CD4-positive, alpha-beta memory T cell (primary cell): ENCODE measurements at regions not wholly inside any gene's neighbourhood (a gene's known extent, or its start where the extent isn't known, plus 50 kb on each side); places are given as distances from the start of the nearest gene placed in this dataset.
A peak's percentile ranks its signal among the peaks of the same experiment; 100 is the strongest.

ENCODE experiments used
- CTCF ChIA-PET: fragments of 350-600 bp; sonication (Branson Sonifier 250); formaldehyde crosslinking; loops from one replicate; lab custom pipeline; 2021; ENCODE audit warnings: inconsistent platforms; ENCODE audit not compliant: partially characterized antibody; lab: Charles Lee
- POLR2A ChIA-PET: fragments of 350-600 bp; sonication (Branson Sonifier 250); formaldehyde crosslinking; loops from one replicate; lab custom pipeline; 2021; ENCODE audit not compliant: partially characterized antibody; lab: Charles Lee
- DNase-seq, 5 donors: peaks; one replicate each; pipeline versions ENCODE4 v3.0.0 to v3.0.0-alpha.2; 2020 to 2022; ENCODE audit warnings: mixed read lengths in 1 of 5
- H3K27ac ChIP-seq: one replicate; pipeline ENCODE4 v1.7.0; 2013; ENCODE audit warnings: low read depth, low read length
- H3K27me3 ChIP-seq: 2 replicates; pipeline ENCODE4 v1.7.0; 2013; ENCODE audit warnings: mild to moderate bottlenecking, low read length, moderate library complexity; ENCODE audit not compliant: insufficient read depth
- H3K36me3 ChIP-seq: 2 replicates; pipeline ENCODE4 v1.7.0; 2013; ENCODE audit warnings: mild to moderate bottlenecking, low read length, moderate library complexity; ENCODE audit not compliant: insufficient read depth
- H3K4me1 ChIP-seq: 2 replicates; pipeline ENCODE4 v1.7.0; 2013; ENCODE audit warnings: mild to moderate bottlenecking, low read length, moderate library complexity; ENCODE audit not compliant: insufficient read depth
- H3K4me3 ChIP-seq, 2 donors: one replicate each; pipeline ENCODE4 v1.7.0; 2013; ENCODE audit warnings: low read length in 2 of 2, mild to moderate bottlenecking in 1 of 2
- H3K9me3 ChIP-seq, 2 donors: one replicate each; pipeline ENCODE4 v1.7.0; 2013; ENCODE audit warnings: low read length in 2 of 2, control low read depth in 1 of 2; ENCODE audit not compliant: control insufficient read depth in 1 of 2
- H3K27ac Mint-ChIP-seq, 7 donors: one replicate each; pipeline ENCODE4 v1.8.0; 2020 to 2021; ENCODE audit warnings: mixed read lengths in 7 of 7, mild to moderate bottlenecking in 6 of 7, inconsistent platforms in 3 of 7, moderate library complexity in 3 of 7
- H3K27me3 Mint-ChIP-seq, 2 donors: one replicate each; pipeline ENCODE4 v1.8.0; 2020 to 2021; ENCODE audit warnings: mixed read lengths in 2 of 2
- H3K36me3 Mint-ChIP-seq, 2 donors: one replicate each; pipeline ENCODE4 v1.8.0; 2020 to 2021; ENCODE audit warnings: mixed read lengths in 2 of 2, inconsistent platforms in 1 of 2, mild to moderate bottlenecking in 1 of 2
- H3K4me1 Mint-ChIP-seq, 4 donors: one replicate each; pipeline ENCODE4 v1.8.0; 2020 to 2021; ENCODE audit warnings: mixed read lengths in 4 of 4, mild to moderate bottlenecking in 1 of 4
- H3K4me3 Mint-ChIP-seq, 8 donors: one replicate each; pipeline ENCODE4 v1.8.0; 2020 to 2021; ENCODE audit warnings: mixed read lengths in 8 of 8, mild to moderate bottlenecking in 7 of 8, moderate library complexity in 6 of 8, inconsistent platforms in 3 of 8
- H3K9me3 Mint-ChIP-seq, 8 donors: one replicate each; pipeline ENCODE4 v1.8.0; 2020 to 2021; ENCODE audit warnings: mixed read lengths in 8 of 8, mild to moderate bottlenecking in 5 of 8, inconsistent platforms in 3 of 8, moderate library complexity in 1 of 8
- intact Hi-C: fragments of 100-400 bp; cut with micrococcal nuclease; formaldehyde crosslinking; loops from one replicate; pipeline ENCODE4 v1.15.1; 2023

GRCh38 chr18:7454429-7454828 lies 112.7 kb upstream of the PTPRM start:
- CTCF ChIA-PET = no interaction called here

DNA sequence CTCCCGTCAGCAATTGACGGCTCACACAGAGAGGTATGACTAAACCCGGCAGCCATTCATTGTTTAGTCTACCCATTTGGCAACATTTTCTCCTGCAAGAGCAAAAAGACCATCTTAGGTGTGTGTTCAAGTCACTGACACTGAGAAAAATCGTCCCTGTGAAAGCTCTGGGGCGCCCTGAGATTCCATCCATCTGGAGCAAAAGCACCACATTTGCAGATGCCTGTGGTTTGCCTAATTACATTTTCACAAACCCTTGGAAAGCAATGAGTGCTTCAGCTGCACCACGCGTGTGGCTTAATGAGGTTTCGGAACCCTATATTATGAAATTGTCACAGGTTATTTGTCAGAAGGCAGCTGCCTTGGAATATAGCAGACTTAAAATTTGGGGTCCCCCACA lies 110.7 kb upstream of the PTPRM start:
- Mint-ChIP-seq H3K27ac (no peak overlapping the region), H3K36me3 (no peaks in the 10 kb centered on the region), H3K4me1 (no peaks in the 10 kb centered on the region), H3K27me3 (no peaks in the 10 kb centered on the region), H3K9me3 (peaks cover 0 to 2% (median 0%) of the 10 kb centered on the region in 8 donors), H3K4me3 (no peak overlapping the region)
- H3K27me3 ChIP-seq = no peaks in the 10 kb centered on the region
- no peaks in the 10 kb centered on the region for H3K4me1 ChIP-seq
- intact Hi-C loops = no loop called here
- no peak for DNase-seq
- no peak overlapping the region for H3K27ac ChIP-seq
- POLR2A ChIA-PET = no interaction called here
- CTCF ChIA-PET = no interaction called here
- no peaks in the 10 kb centered on the region for H3K9me3 ChIP-seq
- no peaks in the 10 kb centered on the region for H3K36me3 ChIP-seq
- no peak overlapping the region for H3K4me3 ChIP-seq

More at GRCh38 chr18:7454429-7454828, 112.7 kb upstream of the PTPRM start:
- no peak overlapping the region for H3K27ac Mint-ChIP-seq
- H3K36me3 Mint-ChIP-seq = no peaks in the 10 kb centered on the region
- peaks cover 0 to 2% (median 0%) of the 10 kb centered on the region in 8 donors for H3K9me3 Mint-ChIP-seq
- no peaks in the 10 kb centered on the region for H3K27me3 Mint-ChIP-seq
- DNase-seq = no peak
- H3K4me1 Mint-ChIP-seq = no peaks in the 10 kb centered on the region
- H3K27ac ChIP-seq = no peak overlapping the region
- H3K36me3 ChIP-seq = no peaks in the 10 kb centered on the region
- intact Hi-C loops = no loop called here
- H3K4me1 ChIP-seq = no peaks in the 10 kb centered on the region
- H3K27me3 ChIP-seq = no peaks in the 10 kb centered on the region
- H3K4me3 Mint-ChIP-seq = peak overlapping the region in 1 of 8 donors; percentile 20
- H3K4me3 ChIP-seq = no peak overlapping the region
- POLR2A ChIA-PET = no interaction called here
- H3K9me3 ChIP-seq = no peaks in the 10 kb centered on the region

DNA sequence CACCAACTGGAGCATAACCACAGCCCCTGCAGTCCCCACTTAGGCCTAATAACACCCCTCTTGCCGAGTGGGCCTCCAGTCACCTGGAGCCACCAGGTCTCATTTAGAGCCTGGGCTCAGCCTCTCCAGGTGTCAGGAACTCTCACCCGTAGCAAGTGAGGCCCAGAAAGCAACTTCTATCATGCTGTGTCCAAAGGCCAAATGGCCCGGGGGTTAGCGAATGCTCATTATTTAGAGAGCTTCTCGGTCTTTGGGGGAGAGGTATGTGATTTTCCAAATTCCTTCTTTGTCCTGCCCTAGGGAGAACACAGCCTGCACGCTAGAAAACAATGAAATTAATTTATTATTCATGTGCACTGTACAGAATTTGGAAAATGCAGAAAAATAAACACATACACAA lies 109.9 kb upstream of the PTPRM start:
- Mint-ChIP-seq H3K27ac (no peak overlapping the region), H3K4me3 (no peak overlapping the region), H3K4me1 (no peaks in the 10 kb centered on the region), H3K9me3 (peaks cover 0 to 3% (median 0%) of the 10 kb centered on the region in 8 donors), H3K27me3 (no peaks in the 10 kb centered on the region), H3K36me3 (no peaks in the 10 kb centered on the region)
- no peaks in the 10 kb centered on the region for H3K4me1 ChIP-seq
- H3K9me3 ChIP-seq = no peaks in the 10 kb centered on the region
- POLR2A ChIA-PET = no interaction called here
- no peaks in the 10 kb centered on the region for H3K36me3 ChIP-seq
- CTCF ChIA-PET = no interaction called here
- intact Hi-C loops = no loop called here
- no peak overlapping the region for H3K4me3 ChIP-seq
- no peak for DNase-seq
- H3K27ac ChIP-seq = no peak overlapping the region
- H3K27me3 ChIP-seq = no peaks in the 10 kb centered on the region

DNA sequence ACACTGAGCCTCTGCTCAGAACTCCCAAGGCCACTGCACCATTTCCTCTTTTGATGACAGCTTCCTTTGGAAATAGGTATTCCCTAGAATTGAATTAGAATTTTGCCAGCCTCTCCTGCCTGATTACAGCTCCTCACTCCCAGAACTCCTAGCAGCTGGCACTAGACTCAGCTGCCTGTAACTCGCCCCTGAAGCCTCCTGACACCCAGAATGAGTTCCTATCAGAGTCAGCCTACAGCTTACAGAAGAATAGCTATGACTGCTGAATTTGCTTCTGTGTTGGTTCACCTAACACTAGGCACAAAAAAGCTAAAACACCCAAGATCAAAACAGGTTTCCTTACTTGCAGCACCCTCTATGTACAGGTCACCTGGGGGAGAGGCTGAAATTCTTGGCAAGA lies 108.2 kb upstream of the PTPRM start:
- Histone ChIP-seq H3K27me3 (no peaks in the 10 kb centered on the region), H3K27ac (no peak overlapping the region), H3K4me1 (no peaks in the 10 kb centered on the region), H3K36me3 (no peaks in the 10 kb centered on the region), H3K9me3 (no peaks in the 10 kb centered on the region), H3K4me3 (no peak overlapping the region)
- Mint-ChIP-seq H3K9me3 (peaks cover 0 to 4% (median 0%) of the 10 kb centered on the region in 8 donors), H3K27ac (no peak overlapping the region), H3K4me3 (no peak overlapping the region), H3K27me3 (no peaks in the 10 kb centered on the region), H3K4me1 (no peaks in the 10 kb centered on the region), H3K36me3 (no peaks in the 10 kb centered on the region)
- POLR2A ChIA-PET = no interaction called here
- CTCF ChIA-PET = no interaction called here
- DNase-seq = no peak
- intact Hi-C loops = no loop called here

GRCh38 chr18:7459851-7460770 lies 107.0 kb upstream of the PTPRM start:
- H3K36me3 Mint-ChIP-seq = no peaks in the 10 kb centered on the region

GRCh38 chr18:7464245-7464966 lies 102.7 kb upstream of the PTPRM start:
- no peak for DNase-seq
- no peak overlapping the region for H3K27ac Mint-ChIP-seq
- no peaks in the 10 kb centered on the region for H3K36me3 ChIP-seq
- H3K9me3 Mint-ChIP-seq = peaks cover 0 to 3% (median 0%) of the 10 kb centered on the region in 8 donors
- no peak overlapping the region for H3K4me3 ChIP-seq
- ChIA-PET POLR2A (no interaction called here), CTCF (no interaction called here)
- H3K4me1 ChIP-seq = no peaks in the 10 kb centered on the region
- H3K36me3 Mint-ChIP-seq = no peaks in the 10 kb centered on the region
- no peak overlapping the region for H3K27ac ChIP-seq
- H3K9me3 ChIP-seq = no peaks in the 10 kb centered on the region
- H3K27me3 ChIP-seq = no peaks in the 10 kb centered on the region
- H3K27me3 Mint-ChIP-seq = no peaks in the 10 kb centered on the region
- intact Hi-C loops = no loop called here
- no peaks in the 10 kb centered on the region for H3K4me1 Mint-ChIP-seq
- H3K4me3 Mint-ChIP-seq = no peak overlapping the region

More at GRCh38 chr18:7459851-7460770, 107.0 kb upstream of the PTPRM start:
- Histone ChIP-seq H3K27ac (no peak overlapping the region), H3K36me3 (no peaks in the 10 kb centered on the region), H3K9me3 (no peaks in the 10 kb centered on the region), H3K4me3 (no peak overlapping the region), H3K4me1 (no peaks in the 10 kb centered on the region), H3K27me3 (no peaks in the 10 kb centered on the region)
- Mint-ChIP-seq H3K4me1 (no peaks in the 10 kb centered on the region), H3K4me3 (no peak overlapping the region), H3K27me3 (no peaks in the 10 kb centered on the region), H3K27ac (no peak overlapping the region), H3K9me3 (peaks cover 0 to 4% (median 0%) of the 10 kb centered on the region in 8 donors)
- intact Hi-C loops = no loop called here
- ChIA-PET CTCF (interaction anchor here (0.5 kb wide), 1 partner anchor 1817 kb away, joined by 3 read pairs; no protein-coding TSS in a partner anchor), POLR2A (no interaction called here)
- DNase-seq = no peak

- Histone ChIP-seq H3K27me3 (no peaks in the 10 kb centered on the region), H3K9me3 (no peaks in the 10 kb centered on the region), H3K27ac (no peak overlapping the region), H3K4me1 (no peaks in the 10 kb centered on the region), H3K36me3 (no peaks in the 10 kb centered on the region), H3K4me3 (no peak overlapping the region)
- Mint-ChIP-seq H3K27me3 (no peaks in the 10 kb centered on the region), H3K4me1 (no peaks in the 10 kb centered on the region), H3K27ac (no peak overlapping the region), H3K4me3 (no peak overlapping the region), H3K36me3 (no peaks in the 10 kb centered on the region), H3K9me3 (peaks cover 0 to 3% (median 0%) of the 10 kb centered on the region in 8 donors)
- no peak for DNase-seq
- ChIA-PET POLR2A (no interaction called here), CTCF (no interaction called here)
- intact Hi-C loops = no loop called here
These were observed 100.9 kb upstream of the PTPRM start for GRCh38 chr18:7466190-7466589.
